ENCODE measurements at regions not wholly inside any gene's neighbourhood (a gene's known extent, or its start where the extent isn't known, plus 50 kb on each side); places are given as distances from the start of the nearest gene placed in this dataset.

- ATAC-seq: no peak
These were observed 522.3 kb upstream of the JARID2 start for GRCh38 chr6:14723535-14724086.

GRCh38 chr6:14724549-14724948 lies 521.3 kb upstream of the JARID2 start:
- ATAC-seq: no peak

GRCh38 chr6:14726816-14727493 lies 518.9 kb upstream of the JARID2 start:
- no peak for ATAC-seq

- ATAC-seq: no peak
These were observed 518.1 kb upstream of the JARID2 start for GRCh38 chr6:14727494-14728395.

- ATAC-seq: no peak
These were observed 517.4 kb upstream of the JARID2 start for GRCh38 chr6:14728396-14729024.

GRCh38 chr6:14729129-14729871 lies 516.6 kb upstream of the JARID2 start:
- no peak for ATAC-seq

GRCh38 chr6:14730654-14731053 lies 515.2 kb upstream of the JARID2 start:
- no peak for ATAC-seq

- ATAC-seq: no peak
These were observed 514.3 kb upstream of the JARID2 start for GRCh38 chr6:14731611-14732010.

GRCh38 chr6:14732226-14732843 lies 513.5 kb upstream of the JARID2 start:
- no peak for ATAC-seq

- ATAC-seq: peak; percentile 92
These were observed 512.8 kb upstream of the JARID2 start for GRCh38 chr6:14732844-14733757.

- no peak for ATAC-seq
These were observed 511.8 kb upstream of the JARID2 start for GRCh38 chr6:14734052-14734415.

GRCh38 chr6:14734416-14735340 lies 511.2 kb upstream of the JARID2 start:
- ATAC-seq: peak; percentile 24

- no peak for ATAC-seq
These were observed 509.8 kb upstream of the JARID2 start for GRCh38 chr6:14735956-14736486.

- no peak for ATAC-seq
These were observed 509.3 kb upstream of the JARID2 start for GRCh38 chr6:14736554-14736953.

GRCh38 chr6:14738497-14738896 lies 507.4 kb upstream of the JARID2 start:
- no peak for ATAC-seq

GRCh38 chr6:14738933-14739332 lies 506.9 kb upstream of the JARID2 start:
- no peak for ATAC-seq

- no peak for ATAC-seq
These were observed 506.0 kb upstream of the JARID2 start for GRCh38 chr6:14739827-14740226.

- ATAC-seq: no peak
These were observed 503.7 kb upstream of the JARID2 start for GRCh38 chr6:14742171-14742570.

GRCh38 chr6:14742680-14743079 lies 503.2 kb upstream of the JARID2 start:
- ATAC-seq: no peak

- ATAC-seq: no peak
These were observed 502.8 kb upstream of the JARID2 start for GRCh38 chr6:14743144-14743473.

Data from esophagus mucosa (tissue), 1 donor.